ENCODE measurements at regions not wholly inside any gene's neighbourhood (a gene's known extent, or its start where the extent isn't known, plus 50 kb on each side); places are given as distances from the start of the nearest gene placed in this dataset.

DNA sequence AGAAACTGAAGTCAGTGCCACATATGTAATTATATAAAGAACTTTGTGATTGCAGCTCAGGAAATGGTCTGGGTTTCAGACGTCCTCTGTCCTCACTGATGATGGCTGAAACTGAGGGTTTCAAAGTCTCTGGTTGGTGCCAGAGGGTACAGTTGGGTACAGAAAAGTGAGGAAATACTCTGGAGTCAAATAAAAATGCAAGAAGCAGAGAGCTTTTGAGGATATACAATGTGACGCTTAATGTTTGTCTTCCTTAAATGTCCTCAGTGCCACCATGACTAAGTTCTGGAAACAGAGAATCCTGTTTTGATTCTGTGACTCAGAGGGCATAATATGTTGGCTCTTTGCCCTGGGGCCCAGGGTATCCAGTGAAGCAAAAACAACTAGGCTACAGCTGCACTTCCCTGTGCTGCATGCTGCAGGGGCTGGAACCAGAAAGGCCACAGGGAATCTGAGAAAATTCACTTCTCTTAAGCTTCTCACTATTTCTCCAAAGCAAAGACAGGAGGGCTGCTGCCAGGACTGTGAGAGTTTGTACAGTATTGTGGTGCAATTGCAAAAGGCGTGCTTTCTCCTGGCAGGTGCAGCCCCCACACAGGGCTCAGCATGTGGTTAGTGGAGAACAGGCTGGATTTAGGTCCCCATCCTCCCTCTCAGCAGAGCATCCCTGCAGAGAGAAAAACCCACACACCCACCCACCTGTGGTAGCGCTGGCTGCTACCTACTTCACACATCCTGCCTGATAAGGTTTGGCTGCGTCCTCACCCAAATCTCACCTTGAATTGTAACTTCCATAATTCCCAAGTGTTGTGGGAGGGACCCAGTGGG lies 169.5 kb upstream of the SVIL start:
- Mint-ChIP-seq H3K4me3 (no peak overlapping the region), H3K27me3 (ENCODE audit: low read depth) (peaks cover 5% of the 10 kb centered on the region), H3K9me3 (peaks cover 4% of the 10 kb centered on the region), H3K4me1 (ENCODE audit: low read depth) (peaks cover 2% of the 10 kb centered on the region), H3K36me3 (ENCODE audit: insufficient read depth) (no peaks in the 10 kb centered on the region)
- DNase-seq (no peak), ATAC-seq (peak; percentile 21 to 46)

DNA sequence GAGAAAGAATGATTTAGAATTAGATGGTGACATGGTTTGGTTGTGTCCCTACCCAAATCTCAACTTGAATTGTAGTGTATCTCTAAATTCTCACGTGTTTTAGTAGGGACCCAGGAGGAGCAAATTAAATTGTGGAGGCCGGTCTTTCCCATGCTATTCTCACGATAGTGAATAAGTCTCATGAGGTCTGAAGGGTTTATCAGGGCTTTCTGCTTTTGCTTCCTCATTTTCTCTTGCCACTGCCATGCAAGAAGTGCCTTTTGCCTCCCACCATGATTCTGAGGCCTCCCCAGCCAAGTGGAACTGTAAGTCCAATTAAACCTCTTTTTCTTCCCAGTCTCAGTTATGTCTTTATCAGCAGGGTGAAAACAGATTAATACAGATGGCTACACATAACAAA lies 167.4 kb upstream of the SVIL start:
- no peaks in the 10 kb centered on the region for H3K36me3 Mint-ChIP-seq (ENCODE audit: insufficient read depth)
- no peak for ATAC-seq
- peaks cover 5% of the 10 kb centered on the region for H3K27me3 Mint-ChIP-seq (ENCODE audit: low read depth)
- H3K9me3 Mint-ChIP-seq = peaks cover 4% of the 10 kb centered on the region
- peaks cover 2% of the 10 kb centered on the region for H3K4me1 Mint-ChIP-seq (ENCODE audit: low read depth)
- DNase-seq = no peak
- H3K4me3 Mint-ChIP-seq = no peak overlapping the region

DNA sequence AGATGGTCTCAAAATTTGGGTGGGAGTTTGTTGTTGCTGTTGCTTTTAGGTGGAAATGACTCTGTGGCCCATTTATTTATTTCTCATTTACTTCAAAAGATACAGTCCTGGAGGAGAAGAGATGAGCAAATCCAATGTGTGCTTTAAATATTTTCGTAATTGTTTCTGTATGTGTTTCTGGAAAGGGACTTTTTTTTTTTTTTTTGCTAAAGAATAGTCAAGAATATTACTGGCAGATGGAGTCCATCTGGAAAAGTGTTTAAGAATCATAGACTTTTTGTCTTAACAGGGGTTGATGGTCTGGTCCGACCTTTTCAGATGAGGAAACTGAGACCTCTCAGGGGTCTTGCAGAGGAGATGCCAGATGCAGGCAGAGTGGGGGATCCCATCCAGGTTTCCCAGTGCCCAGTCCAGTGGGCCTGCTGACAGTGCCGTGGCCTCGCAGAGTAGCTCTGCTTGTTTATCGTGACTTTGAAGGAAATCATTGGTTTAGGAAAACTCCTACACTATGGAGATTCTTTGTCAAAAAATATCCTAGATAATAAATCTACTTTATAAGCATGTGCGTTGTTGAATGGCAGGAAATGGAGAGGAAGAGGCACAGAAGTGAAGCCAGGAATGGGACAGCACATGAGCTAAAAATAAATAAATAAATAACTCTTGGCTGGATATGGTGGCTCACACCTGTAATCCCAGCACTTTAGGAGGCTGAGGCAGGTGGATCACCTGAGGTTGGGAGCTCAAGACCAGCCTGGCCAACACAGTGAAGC lies 164.3 kb upstream of the SVIL start:
- Mint-ChIP-seq H3K36me3 (ENCODE audit: insufficient read depth) (no peaks in the 10 kb centered on the region), H3K9me3 (no peaks in the 10 kb centered on the region), H3K4me3 (no peak overlapping the region), H3K27me3 (ENCODE audit: low read depth) (peaks cover 2% of the 10 kb centered on the region), H3K4me1 (ENCODE audit: low read depth) (no peaks in the 10 kb centered on the region)
- no peak for ATAC-seq
- no peak for DNase-seq

DNA sequence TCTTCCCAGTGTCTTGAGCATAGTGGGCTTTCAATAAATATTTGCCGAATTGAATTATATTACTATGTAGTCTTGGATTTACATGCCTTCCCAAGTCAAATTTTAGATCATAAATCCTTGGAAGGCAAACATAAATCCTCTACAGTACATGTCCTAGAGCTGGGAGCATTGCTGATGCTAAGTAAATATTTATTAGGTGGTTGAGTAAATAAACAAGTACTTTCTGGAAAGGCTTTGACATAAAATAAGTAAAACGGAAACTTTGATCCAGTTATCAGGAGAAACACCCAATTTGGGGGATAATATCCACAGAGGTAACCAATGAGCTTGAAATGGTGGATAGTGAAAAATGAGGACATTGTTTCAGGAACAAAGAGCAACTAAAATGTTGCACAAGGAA lies 162.8 kb upstream of the SVIL start:
- ATAC-seq = no peak
- no peaks in the 10 kb centered on the region for H3K9me3 Mint-ChIP-seq
- H3K4me1 Mint-ChIP-seq (ENCODE audit: low read depth) = no peaks in the 10 kb centered on the region
- H3K4me3 Mint-ChIP-seq = no peak overlapping the region
- H3K36me3 Mint-ChIP-seq (ENCODE audit: insufficient read depth) = no peaks in the 10 kb centered on the region
- DNase-seq = no peak
- peaks cover 6% of the 10 kb centered on the region for H3K27me3 Mint-ChIP-seq (ENCODE audit: low read depth)

DNA sequence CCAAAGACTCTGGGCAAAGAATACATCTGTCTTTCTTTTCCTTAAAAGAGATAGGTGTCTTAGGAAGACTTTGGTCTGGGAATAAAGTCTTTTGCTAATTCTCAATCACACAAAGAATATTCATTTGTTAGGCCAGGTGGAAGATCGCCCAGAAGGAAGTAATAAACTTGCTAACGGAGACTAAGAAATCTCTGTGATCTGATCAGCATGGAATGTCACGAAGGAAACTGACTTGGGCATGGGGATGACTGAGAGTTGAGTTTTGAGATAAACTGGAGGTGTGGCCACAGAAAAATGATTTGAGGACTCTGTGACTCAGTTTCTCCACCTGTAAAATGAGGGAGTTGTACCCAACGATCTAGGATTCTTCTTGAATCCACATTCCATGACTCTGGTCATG lies 161.1 kb upstream of the SVIL start:
- Mint-ChIP-seq H3K4me1 (ENCODE audit: low read depth) (no peaks in the 10 kb centered on the region), H3K36me3 (ENCODE audit: insufficient read depth) (no peaks in the 10 kb centered on the region), H3K27me3 (ENCODE audit: low read depth) (peaks cover 6% of the 10 kb centered on the region), H3K9me3 (no peaks in the 10 kb centered on the region), H3K4me3 (no peak overlapping the region)
- ATAC-seq (no peak), DNase-seq (no peak)

DNA sequence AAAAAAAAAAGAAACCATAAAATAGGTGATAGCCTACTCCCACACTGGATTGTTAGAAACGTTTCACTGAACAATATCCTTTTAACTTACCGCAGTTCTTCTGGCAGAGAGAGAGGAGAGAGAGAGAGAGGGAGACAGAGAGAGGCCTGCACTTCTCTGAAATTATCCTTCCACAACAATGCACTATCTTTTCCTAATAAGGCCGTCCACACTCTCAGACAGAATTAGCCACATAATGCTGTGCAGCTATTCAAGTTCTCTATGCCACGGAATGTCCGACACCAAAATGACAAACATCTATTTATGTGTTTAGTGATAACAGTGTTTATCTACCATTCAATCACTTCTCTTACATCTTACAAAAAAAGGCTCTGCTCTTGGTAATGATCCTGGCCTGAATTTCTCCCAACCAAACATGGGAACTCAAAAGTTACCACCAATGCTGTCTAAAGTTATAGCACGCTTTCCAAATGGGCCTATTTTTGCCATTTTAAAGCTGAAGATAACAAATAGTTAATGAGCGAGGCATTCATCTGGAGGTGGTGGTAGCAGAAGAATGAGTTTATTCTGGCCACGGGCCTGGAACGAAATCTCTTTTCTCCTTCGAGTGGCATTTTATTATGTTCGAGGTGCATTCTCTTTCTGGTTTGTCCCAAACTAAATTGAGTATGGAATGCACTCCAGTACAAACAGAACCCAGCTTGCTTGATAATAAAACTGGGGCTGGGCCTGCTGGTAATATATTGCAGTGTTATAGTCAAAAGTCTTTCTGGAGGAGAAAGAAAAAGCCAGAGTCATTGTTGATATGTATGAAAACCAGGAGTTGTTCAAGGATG lies 160.2 kb upstream of the SVIL start:
- Mint-ChIP-seq H3K9me3 (no peaks in the 10 kb centered on the region), H3K36me3 (ENCODE audit: insufficient read depth) (no peaks in the 10 kb centered on the region), H3K27me3 (ENCODE audit: low read depth) (peaks cover 6% of the 10 kb centered on the region), H3K4me3 (no peak overlapping the region), H3K4me1 (ENCODE audit: low read depth) (no peaks in the 10 kb centered on the region)
- ATAC-seq = no peak
- DNase-seq = no peak

DNA sequence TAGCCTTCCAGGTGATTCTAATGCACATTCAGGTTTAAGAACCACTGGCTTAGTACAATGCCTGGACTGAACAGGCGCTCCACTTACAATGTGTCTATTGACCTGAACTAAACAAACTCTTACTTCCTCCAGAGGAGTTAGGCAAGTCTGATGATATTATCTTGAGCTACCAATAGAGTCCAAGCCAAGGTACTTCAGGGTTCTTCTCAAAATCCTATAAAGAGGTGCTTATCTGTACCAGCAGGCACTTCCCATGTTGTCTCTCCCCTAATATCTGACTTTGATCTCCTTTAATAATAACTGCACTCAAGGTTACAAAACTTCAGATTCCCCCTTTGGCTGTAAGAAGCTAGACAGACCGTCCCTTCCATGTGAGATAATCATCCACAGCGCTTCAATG lies 157.0 kb upstream of the SVIL start:
- peaks cover 4% of the 10 kb centered on the region for H3K27me3 Mint-ChIP-seq (ENCODE audit: low read depth)
- no peak for ATAC-seq
- no peaks in the 10 kb centered on the region for H3K4me1 Mint-ChIP-seq (ENCODE audit: low read depth)
- no peak for DNase-seq
- H3K9me3 Mint-ChIP-seq = peaks cover 5% of the 10 kb centered on the region
- H3K4me3 Mint-ChIP-seq = no peak overlapping the region
- H3K36me3 Mint-ChIP-seq (ENCODE audit: insufficient read depth) = no peaks in the 10 kb centered on the region

DNA sequence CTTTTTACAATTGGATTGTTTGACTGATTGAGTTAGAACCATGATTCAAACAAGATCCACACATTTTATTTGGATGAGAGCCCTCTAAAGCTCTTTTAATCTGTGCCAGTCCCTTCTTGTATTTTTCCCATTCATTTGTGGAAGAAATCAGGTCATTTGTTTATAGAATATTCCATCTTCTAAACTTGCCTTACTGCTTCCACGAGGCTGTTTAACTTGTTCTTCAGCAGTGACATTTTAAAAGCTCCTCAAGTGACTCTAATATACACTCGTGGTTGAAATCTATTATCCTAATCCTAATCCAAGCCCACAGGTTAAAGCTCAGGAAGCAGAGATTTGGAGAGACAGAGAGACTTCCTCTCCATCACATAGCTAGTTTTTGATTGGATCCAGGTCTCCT lies 155.4 kb upstream of the SVIL start:
- H3K36me3 Mint-ChIP-seq (ENCODE audit: insufficient read depth) = no peaks in the 10 kb centered on the region
- peaks cover 5% of the 10 kb centered on the region for H3K9me3 Mint-ChIP-seq
- no peak for DNase-seq
- peaks cover 4% of the 10 kb centered on the region for H3K27me3 Mint-ChIP-seq (ENCODE audit: low read depth)
- no peaks in the 10 kb centered on the region for H3K4me1 Mint-ChIP-seq (ENCODE audit: low read depth)
- no peak overlapping the region for H3K4me3 Mint-ChIP-seq
- ATAC-seq = no peak

DNA sequence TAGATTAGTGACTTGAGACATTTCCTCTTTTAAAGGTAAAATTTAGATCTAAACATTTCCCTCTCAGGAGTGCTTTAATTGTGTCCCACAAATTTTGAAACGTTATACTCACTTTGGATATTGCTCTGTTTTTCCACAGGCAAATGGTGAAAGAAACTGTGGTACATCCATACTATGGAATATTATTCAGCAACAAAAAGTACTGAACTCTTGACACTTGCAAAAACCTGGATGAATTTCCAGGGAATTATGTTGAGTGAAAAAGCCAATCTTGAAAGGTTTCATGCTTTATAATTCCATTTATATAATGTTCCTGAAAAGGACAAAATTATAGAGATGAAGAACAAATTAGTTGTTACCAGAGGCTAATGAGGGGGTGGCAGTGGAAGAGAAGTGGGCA lies 153.3 kb upstream of the SVIL start:
- DNase-seq (no peak), ATAC-seq (no peak)
- peaks cover 5% of the 10 kb centered on the region for H3K9me3 Mint-ChIP-seq
- no peak overlapping the region for H3K4me3 Mint-ChIP-seq
- no peaks in the 10 kb centered on the region for H3K36me3 Mint-ChIP-seq (ENCODE audit: insufficient read depth)
- H3K4me1 Mint-ChIP-seq (ENCODE audit: low read depth) = no peaks in the 10 kb centered on the region
- peaks cover 7% of the 10 kb centered on the region for H3K27me3 Mint-ChIP-seq (ENCODE audit: low read depth)

DNA sequence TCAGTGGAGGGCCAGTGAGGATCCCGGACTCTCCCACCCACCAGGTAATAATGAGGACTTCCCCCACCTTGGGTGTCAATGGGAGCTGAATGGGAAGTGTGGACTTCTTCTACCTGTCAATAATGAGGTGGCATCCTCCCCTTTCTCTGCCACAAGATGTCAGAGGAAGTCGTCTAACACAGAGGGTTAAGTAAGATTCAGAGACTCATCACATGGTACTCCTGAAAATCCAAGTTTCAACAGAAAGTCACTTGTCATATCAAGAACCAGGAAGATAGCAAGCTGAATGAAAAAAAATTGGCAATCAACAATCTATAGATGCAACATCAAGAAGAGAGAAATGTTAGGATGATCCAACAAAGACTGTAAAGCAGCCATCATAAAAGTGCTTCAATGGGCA lies 150.9 kb upstream of the SVIL start:
- H3K36me3 Mint-ChIP-seq (ENCODE audit: insufficient read depth) = no peaks in the 10 kb centered on the region
- H3K27me3 Mint-ChIP-seq (ENCODE audit: low read depth) = peaks cover 16% of the 10 kb centered on the region

DNA sequence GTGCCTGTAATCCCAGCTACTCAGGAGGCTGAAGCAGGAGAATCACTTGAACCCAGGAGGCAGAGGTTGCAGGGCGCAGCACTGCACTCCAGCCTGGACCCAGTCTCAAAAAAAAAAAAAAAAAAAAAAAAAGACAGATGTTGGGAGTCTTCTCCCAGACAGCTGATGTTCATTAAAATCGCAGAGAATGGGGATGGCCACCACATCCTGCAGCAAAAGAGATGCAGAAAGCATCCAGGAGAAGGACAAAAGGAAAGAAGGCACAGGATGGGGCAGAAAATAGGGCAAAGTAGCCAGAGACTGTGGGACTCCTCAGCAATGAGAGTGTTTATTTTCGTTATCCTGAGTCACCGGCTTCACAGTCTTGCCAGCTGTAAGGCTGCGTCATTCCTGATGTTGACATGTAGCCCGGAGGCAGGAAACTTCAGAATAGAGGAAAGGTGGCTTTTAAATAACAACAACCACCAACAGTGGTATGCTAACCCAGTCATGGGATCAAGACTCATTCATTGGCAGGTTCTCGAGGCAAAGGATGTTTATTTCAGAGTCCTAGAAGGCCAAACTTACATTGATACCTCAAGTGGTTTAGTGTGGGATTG lies 149.5 kb upstream of the SVIL start:
- peaks cover 17% of the 10 kb centered on the region for H3K27me3 Mint-ChIP-seq (ENCODE audit: low read depth)
- H3K4me1 Mint-ChIP-seq (ENCODE audit: low read depth) = no peaks in the 10 kb centered on the region
- DNase-seq (no peak), ATAC-seq (no peak)
- no peaks in the 10 kb centered on the region for H3K36me3 Mint-ChIP-seq (ENCODE audit: insufficient read depth)
- peaks cover 5% of the 10 kb centered on the region for H3K9me3 Mint-ChIP-seq
- no peak overlapping the region for H3K4me3 Mint-ChIP-seq

More for the DNA sequence above, 150.9 kb upstream of the SVIL start:
- ATAC-seq = no peak
- Mint-ChIP-seq H3K9me3 (peaks cover 5% of the 10 kb centered on the region), H3K4me3 (no peak overlapping the region), H3K4me1 (ENCODE audit: low read depth) (no peaks in the 10 kb centered on the region)
- no peak for DNase-seq

DNA sequence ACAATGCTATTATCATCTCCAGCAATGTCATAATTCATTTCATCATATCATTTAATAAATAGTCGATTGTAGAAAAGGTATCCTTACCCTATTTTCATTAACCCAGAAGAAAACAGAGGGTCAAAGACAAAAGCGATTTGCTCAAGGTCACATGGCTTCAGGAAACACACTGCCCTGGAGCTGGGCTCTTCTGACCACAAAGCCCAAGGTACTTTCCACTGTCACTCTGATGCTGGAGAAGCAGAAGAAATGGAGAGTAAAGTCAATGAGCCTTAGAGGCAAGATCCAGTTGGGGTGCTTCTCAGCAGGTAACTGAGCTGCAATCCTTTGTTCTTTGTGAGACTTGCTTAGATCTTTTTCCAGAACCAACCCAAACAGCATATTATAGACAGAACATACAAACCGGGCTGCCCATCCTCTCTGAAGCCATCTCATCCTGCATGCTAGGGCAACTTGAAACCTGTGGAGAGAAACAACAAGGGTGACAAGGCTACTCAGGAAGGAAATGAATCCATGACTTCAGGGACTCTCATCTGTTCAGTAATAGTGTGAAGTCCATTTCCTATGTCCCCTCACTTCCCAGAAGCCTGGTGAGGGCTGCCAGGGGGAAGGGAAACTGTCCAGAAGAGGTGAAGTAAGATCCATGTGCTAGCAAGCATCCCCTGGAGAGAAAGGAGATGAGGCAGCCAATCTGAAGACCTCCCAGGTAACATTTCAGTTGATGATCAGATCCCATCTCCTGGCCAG lies 148.6 kb upstream of the SVIL start:
- no peak for DNase-seq
- peaks cover 3% of the 10 kb centered on the region for H3K9me3 Mint-ChIP-seq
- no peak for ATAC-seq
- H3K4me3 Mint-ChIP-seq = no peak overlapping the region
- peaks cover 24% of the 10 kb centered on the region for H3K27me3 Mint-ChIP-seq (ENCODE audit: low read depth)
- no peaks in the 10 kb centered on the region for H3K36me3 Mint-ChIP-seq (ENCODE audit: insufficient read depth)
- H3K4me1 Mint-ChIP-seq (ENCODE audit: low read depth) = no peaks in the 10 kb centered on the region

DNA sequence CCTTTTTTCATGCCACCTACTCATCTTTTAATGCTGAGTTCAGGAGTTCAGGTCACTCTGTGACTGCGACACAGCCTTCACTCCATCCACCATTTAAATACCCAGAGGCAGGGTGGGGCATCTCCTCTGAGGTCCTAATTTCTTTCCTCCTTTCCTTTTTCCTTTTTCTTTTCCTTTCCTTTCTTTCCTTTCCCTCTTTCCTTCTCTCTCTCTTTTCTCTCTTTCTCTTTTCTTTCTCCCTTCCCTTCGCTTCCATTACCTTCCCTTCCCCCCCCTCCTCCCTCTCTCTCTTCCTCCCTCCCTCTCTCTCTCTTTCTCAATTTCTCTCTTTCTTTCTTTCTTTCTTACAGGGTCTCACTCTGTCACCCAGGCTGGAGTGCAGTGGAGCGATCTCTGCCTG lies 145.9 kb upstream of the SVIL start:
- H3K4me3 Mint-ChIP-seq = no peak overlapping the region
- H3K9me3 Mint-ChIP-seq = no peaks in the 10 kb centered on the region
- no peak for ATAC-seq

More for the DNA sequence above, 145.9 kb upstream of the SVIL start:
- DNase-seq = no peak
- Mint-ChIP-seq H3K36me3 (ENCODE audit: insufficient read depth) (no peaks in the 10 kb centered on the region), H3K27me3 (ENCODE audit: low read depth) (peaks cover 30% of the 10 kb centered on the region), H3K4me1 (ENCODE audit: low read depth) (no peaks in the 10 kb centered on the region)

Data from activated T-cell treated with anti-CD3 and anti-CD28 coated beads, Interleukin-2, amount 50 U/mL, for 4 hours (primary cell).